GM12891 (cell line): ENCODE measurements at regions not wholly inside any gene's neighbourhood (a gene's known extent, or its start where the extent isn't known, plus 50 kb on each side); places are given as distances from the start of the nearest gene placed in this dataset.

Experiments
- POLR2A ChIP-seq: IDR thresholded peaks from 2 replicates; pipeline ENCODE4 v1.6.1; 2011; ENCODE audit warnings: low read depth, low read length, control low read depth
- POLR2AphosphoS5 ChIP-seq: IDR thresholded peaks from 2 replicates; pipeline ENCODE4 v1.6.1; 2011; ENCODE audit warnings: low read depth, low read length, control low read depth
- SPI1 ChIP-seq: IDR thresholded peaks from 2 replicates; pipeline ENCODE4 v1.6.1; 2011; ENCODE audit warnings: low read depth, low read length, control low read depth

GRCh38 chr17:45718791-45719190, 65.3 kb upstream of the CRHR1 start:
- TF ChIP-seq POLR2A (no peak), SPI1 (no peak), POLR2AphosphoS5 (no peak)
